Thoracic aorta (tissue), 2 donors: ENCODE measurements at regions not wholly inside any gene's neighbourhood (a gene's known extent, or its start where the extent isn't known, plus 50 kb on each side); places are given as distances from the start of the nearest gene placed in this dataset.

ENCODE experiments used
- ATAC-seq: fragments of 150-250 bp; one replicate; pipeline ENCODE4 v1.8.0; 2017; ENCODE audit warnings: low read depth; ENCODE audit not compliant: insufficient number of reproducible peaks, low FRiP score
- DNase-seq: peaks from one replicate; pipeline ENCODE4 v3.0.0-alpha.2; 2020; ENCODE audit warnings: low spot score
- H3K27ac ChIP-seq, 2 donors: fragments of 200-600 bp; sonication (generic); 1 replicate in 1 of 2; 2 replicates in 1 of 2; pipeline ENCODE4 v1.5.1; 2016; ENCODE audit warnings: mild to moderate bottlenecking in 2 of 2, moderate library complexity in 2 of 2
- H3K27me3 ChIP-seq: fragments of 200-600 bp; sonication (generic); replicated peaks from 2 replicates; pipeline ENCODE4 v1.6.0; 2016; ENCODE audit warnings: mild to moderate bottlenecking; ENCODE audit not compliant: insufficient read depth
- H3K36me3 ChIP-seq: fragments of 200-600 bp; sonication (generic); one replicate; pipeline ENCODE4 v1.5.1; 2016
- H3K4me1 ChIP-seq, 2 donors: fragments of 200-600 bp; sonication (generic); 1 replicate in 1 of 2; 2 replicates in 1 of 2; pipeline versions ENCODE4 v1.5.1 to v1.6.0; 2016; ENCODE audit warnings: low read depth in 2 of 2, mild to moderate bottlenecking in 1 of 2; ENCODE audit not compliant: control insufficient read depth in 1 of 2
- H3K4me3 ChIP-seq: fragments of 200-600 bp; sonication (generic); 2 replicates; pipeline ENCODE4 v1.5.1; 2016; ENCODE audit warnings: mild to moderate bottlenecking
- H3K9me3 ChIP-seq: fragments of 200-600 bp; sonication (generic); 2 replicates; pipeline ENCODE4 v1.5.1; 2016
- TF ChIP-seq, protein P1 (sequence below): fragments of 200-600 bp; sonication (generic); IDR thresholded peaks from one replicate; pipeline ENCODE4 v1.5.1; 2019; ENCODE audit warnings: antibody characterized with exemption

GRCh38 chr14:51535443-51536044, 116.2 kb upstream of the FRMD6 start:
- peaks cover 3% of the 10 kb centered on the region for H3K9me3 ChIP-seq
- TF ChIP-seq, protein P1, sequence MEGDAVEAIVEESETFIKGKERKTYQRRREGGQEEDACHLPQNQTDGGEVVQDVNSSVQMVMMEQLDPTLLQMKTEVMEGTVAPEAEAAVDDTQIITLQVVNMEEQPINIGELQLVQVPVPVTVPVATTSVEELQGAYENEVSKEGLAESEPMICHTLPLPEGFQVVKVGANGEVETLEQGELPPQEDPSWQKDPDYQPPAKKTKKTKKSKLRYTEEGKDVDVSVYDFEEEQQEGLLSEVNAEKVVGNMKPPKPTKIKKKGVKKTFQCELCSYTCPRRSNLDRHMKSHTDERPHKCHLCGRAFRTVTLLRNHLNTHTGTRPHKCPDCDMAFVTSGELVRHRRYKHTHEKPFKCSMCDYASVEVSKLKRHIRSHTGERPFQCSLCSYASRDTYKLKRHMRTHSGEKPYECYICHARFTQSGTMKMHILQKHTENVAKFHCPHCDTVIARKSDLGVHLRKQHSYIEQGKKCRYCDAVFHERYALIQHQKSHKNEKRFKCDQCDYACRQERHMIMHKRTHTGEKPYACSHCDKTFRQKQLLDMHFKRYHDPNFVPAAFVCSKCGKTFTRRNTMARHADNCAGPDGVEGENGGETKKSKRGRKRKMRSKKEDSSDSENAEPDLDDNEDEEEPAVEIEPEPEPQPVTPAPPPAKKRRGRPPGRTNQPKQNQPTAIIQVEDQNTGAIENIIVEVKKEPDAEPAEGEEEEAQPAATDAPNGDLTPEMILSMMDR = no peak
- DNase-seq (no peak), ATAC-seq (no peak)
- H3K27ac ChIP-seq = no peak overlapping the region
- no peaks in the 10 kb centered on the region for H3K36me3 ChIP-seq
- no peaks in the 10 kb centered on the region for H3K27me3 ChIP-seq
- H3K4me3 ChIP-seq = no peak overlapping the region
- H3K4me1 ChIP-seq = peaks cover 7 to 12% of the 10 kb centered on the region in 2 donors

DNA sequence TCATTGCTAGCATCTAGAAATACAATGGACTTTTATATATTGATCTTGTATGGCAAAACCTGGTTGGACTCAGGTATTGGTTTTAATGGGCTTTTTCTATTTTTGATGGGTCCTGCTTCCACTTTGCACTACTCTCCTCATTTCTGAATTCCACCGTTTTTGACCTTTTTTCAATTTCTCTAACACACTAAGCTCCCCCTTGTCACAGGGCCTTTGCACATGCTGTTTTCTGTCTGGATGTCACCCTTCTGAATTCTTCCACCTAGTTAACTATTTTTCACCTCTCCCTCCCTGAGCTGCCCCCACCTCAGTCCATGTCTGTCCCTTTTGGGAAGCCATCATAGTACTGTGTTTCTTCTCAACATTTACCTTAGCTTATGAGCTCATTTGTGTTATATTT, 112.7 kb upstream of the FRMD6 start:
- Histone ChIP-seq H3K9me3 (peaks cover 3% of the 10 kb centered on the region), H3K27me3 (no peaks in the 10 kb centered on the region), H3K36me3 (no peaks in the 10 kb centered on the region), H3K4me3 (no peak overlapping the region), H3K4me1 (peaks cover 7 to 12% of the 10 kb centered on the region in 2 donors), H3K27ac (no peak overlapping the region)
- DNase-seq (no peak), ATAC-seq (no peak)
- TF ChIP-seq, protein P1 = no peak

GRCh38 chr14:51539571-51540037, 112.1 kb upstream of the FRMD6 start:
- DNase-seq (no peak), ATAC-seq (no peak)
- TF ChIP-seq, protein P1 = no peak
- Histone ChIP-seq H3K4me1 (peaks cover 7 to 12% of the 10 kb centered on the region in 2 donors), H3K27ac (no peak overlapping the region), H3K9me3 (peaks cover 3% of the 10 kb centered on the region), H3K36me3 (no peaks in the 10 kb centered on the region), H3K27me3 (no peaks in the 10 kb centered on the region), H3K4me3 (no peak overlapping the region)

DNA sequence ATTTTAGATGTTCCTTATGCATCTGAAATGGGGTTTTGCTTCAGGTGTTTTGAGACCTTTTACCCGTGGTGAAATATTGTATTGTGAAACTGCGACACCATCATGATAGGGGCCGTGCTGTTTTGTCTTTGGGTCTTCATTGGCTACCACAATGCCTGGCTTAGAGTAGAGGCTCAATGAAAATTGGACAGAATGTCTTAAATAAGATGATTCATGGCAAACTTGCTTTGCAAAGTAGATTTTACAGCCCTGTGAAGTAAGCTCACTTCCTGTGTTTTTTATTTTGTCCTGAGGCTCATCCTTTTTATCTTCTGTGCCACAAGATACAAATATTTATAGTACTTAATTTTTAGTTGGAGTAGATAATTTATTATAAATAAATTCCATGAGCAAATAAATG, 111.3 kb upstream of the FRMD6 start:
- no peak overlapping the region for H3K27ac ChIP-seq
- ATAC-seq (no peak), DNase-seq (no peak)
- H3K9me3 ChIP-seq = peaks cover 2% of the 10 kb centered on the region
- peaks cover 7 to 12% of the 10 kb centered on the region in 2 donors for H3K4me1 ChIP-seq
- H3K4me3 ChIP-seq = no peak overlapping the region
- no peaks in the 10 kb centered on the region for H3K27me3 ChIP-seq
- H3K36me3 ChIP-seq = no peaks in the 10 kb centered on the region
- TF ChIP-seq, protein P1 = no peak

- H3K27ac ChIP-seq = no peak overlapping the region
- H3K36me3 ChIP-seq = no peaks in the 10 kb centered on the region
- peaks cover 18 to 30% of the 10 kb centered on the region in 2 donors for H3K4me1 ChIP-seq
- no peak for DNase-seq
- H3K27me3 ChIP-seq = no peaks in the 10 kb centered on the region
- ATAC-seq = no peak
- H3K4me3 ChIP-seq = no peak overlapping the region
- TF ChIP-seq, protein P1 = no peak
- H3K9me3 ChIP-seq = no peaks in the 10 kb centered on the region
These were observed 107.2 kb upstream of the FRMD6 start for GRCh38 chr14:51544471-51544870.
